Smooth muscle cell (in vitro differentiated cells): ENCODE measurements at regions not wholly inside any gene's neighbourhood (a gene's known extent, or its start where the extent isn't known, plus 50 kb on each side); places are given as distances from the start of the nearest gene placed in this dataset.
"Not testable (repeated sequence)": the region's sequence is repeated elsewhere in the genome, so short reads cannot be mapped to it uniquely, and the experiment has no call there.

Experiments used
- DNase-seq: peaks from one replicate; lab custom pipeline; 2025; ENCODE audit not compliant: unreplicated experiment; lab: John Stamatoyannopoulos, UW
- H2AFZ ChIP-seq: fragments of 200-600 bp; sonication (generic); 2 replicates; pipeline ENCODE4 v1.6.0; 2016; ENCODE audit warnings: antibody characterized with exemption, low read depth, mild to moderate bottlenecking
- H3F3A ChIP-seq: fragments of 200-600 bp; sonication (generic); 2 replicates; pipeline ENCODE4 v1.6.0; 2017; ENCODE audit warnings: antibody characterized with exemption, low read depth
- H3K27ac ChIP-seq: fragments of 200-600 bp; sonication (generic); 2 replicates; pipeline ENCODE4 v1.5.1; 2016; ENCODE audit warnings: low read depth, mild to moderate bottlenecking
- H3K27me3 ChIP-seq: fragments of 200-600 bp; sonication (generic); 2 replicates; pipeline ENCODE4 v1.6.1; 2016; ENCODE audit warnings: low read depth, mild to moderate bottlenecking
- H3K36me3 ChIP-seq: fragments of 200-600 bp; sonication (generic); 2 replicates; pipeline ENCODE4 v1.5.1; 2016; ENCODE audit warnings: low read depth
- H3K4me1 ChIP-seq: fragments of 200-600 bp; sonication (generic); 2 replicates; pipeline ENCODE4 v1.5.1; 2016; ENCODE audit warnings: low read depth
- H3K4me2 ChIP-seq: fragments of 200-600 bp; sonication (generic); 2 replicates; pipeline ENCODE4 v1.6.0; 2016; ENCODE audit warnings: mild to moderate bottlenecking
- H3K4me3 ChIP-seq: fragments of 200-600 bp; sonication (generic); 2 replicates; pipeline ENCODE4 v1.5.1; 2016; ENCODE audit warnings: mild to moderate bottlenecking
- H3K79me2 ChIP-seq: fragments of 200-600 bp; sonication (generic); 2 replicates; pipeline ENCODE4 v1.6.0; 2016; ENCODE audit warnings: low read depth, mild to moderate bottlenecking
- H3K9ac ChIP-seq: fragments of 200-600 bp; sonication (generic); 2 replicates; pipeline ENCODE4 v1.6.0; 2016; ENCODE audit warnings: low read depth
- H3K9me3 ChIP-seq: fragments of 200-600 bp; sonication (generic); replicated peaks from 2 replicates; pipeline ENCODE4 v1.5.1; 2016; ENCODE audit warnings: low read depth
- H4K20me1 ChIP-seq: fragments of 200-600 bp; sonication (generic); 2 replicates; pipeline ENCODE4 v1.6.0; 2016; ENCODE audit warnings: low read depth
- WGBS: methylation state at CpG from one replicate; pipeline ENCODE4 v1.1.7; 2016; ENCODE audit warnings: low lambda C conversion rate; 5-methylcytosine and 5-hydroxymethylcytosine counted together
- TF ChIP-seq, protein P1 (sequence below): fragments of 200-600 bp; sonication (generic); IDR thresholded peaks from 2 replicates; pipeline ENCODE4 v1.5.1; 2017; ENCODE audit warnings: borderline replicate concordance, mild to moderate bottlenecking, antibody characterized with exemption; ENCODE audit not compliant: insufficient read depth, poor library complexity, severe bottlenecking

- Histone ChIP-seq H3K27ac (no peak overlapping the region), H3K4me3 (no peak overlapping the region), H3F3A (no peaks in the 10 kb centered on the region), H3K4me1 (peaks cover 8% of the 10 kb centered on the region), H3K79me2 (no peaks in the 10 kb centered on the region), H3K27me3 (peaks cover 5% of the 10 kb centered on the region), H3K9ac (no peak overlapping the region), H2AFZ (no peak overlapping the region), H3K36me3 (no peaks in the 10 kb centered on the region), H4K20me1 (no peaks in the 10 kb centered on the region), H3K9me3 (no peaks in the 10 kb centered on the region), H3K4me2 (no peak overlapping the region)
- DNase-seq, result no peak
- 96% methylated on average over 2 of the region's 2 CpGs for WGBS
- TF ChIP-seq, protein P1, sequence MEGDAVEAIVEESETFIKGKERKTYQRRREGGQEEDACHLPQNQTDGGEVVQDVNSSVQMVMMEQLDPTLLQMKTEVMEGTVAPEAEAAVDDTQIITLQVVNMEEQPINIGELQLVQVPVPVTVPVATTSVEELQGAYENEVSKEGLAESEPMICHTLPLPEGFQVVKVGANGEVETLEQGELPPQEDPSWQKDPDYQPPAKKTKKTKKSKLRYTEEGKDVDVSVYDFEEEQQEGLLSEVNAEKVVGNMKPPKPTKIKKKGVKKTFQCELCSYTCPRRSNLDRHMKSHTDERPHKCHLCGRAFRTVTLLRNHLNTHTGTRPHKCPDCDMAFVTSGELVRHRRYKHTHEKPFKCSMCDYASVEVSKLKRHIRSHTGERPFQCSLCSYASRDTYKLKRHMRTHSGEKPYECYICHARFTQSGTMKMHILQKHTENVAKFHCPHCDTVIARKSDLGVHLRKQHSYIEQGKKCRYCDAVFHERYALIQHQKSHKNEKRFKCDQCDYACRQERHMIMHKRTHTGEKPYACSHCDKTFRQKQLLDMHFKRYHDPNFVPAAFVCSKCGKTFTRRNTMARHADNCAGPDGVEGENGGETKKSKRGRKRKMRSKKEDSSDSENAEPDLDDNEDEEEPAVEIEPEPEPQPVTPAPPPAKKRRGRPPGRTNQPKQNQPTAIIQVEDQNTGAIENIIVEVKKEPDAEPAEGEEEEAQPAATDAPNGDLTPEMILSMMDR, result no peak
Measured at GRCh38 chr1:229149435-229149834, 121.5 kb upstream of the RAB4A start.

GRCh38 chr1:229150518-229150917 lies 120.4 kb upstream of the RAB4A start:
- peaks cover 5% of the 10 kb centered on the region for H3K27me3 ChIP-seq

GRCh38 chr1:229151412-229151811 lies 119.5 kb upstream of the RAB4A start:
- H3K27ac ChIP-seq, H3K4me2 ChIP-seq, H3K27me3 ChIP-seq, H2AFZ ChIP-seq, H3F3A ChIP-seq, H3K4me1 ChIP-seq, H3K36me3 ChIP-seq, H3K9me3 ChIP-seq, H3K4me3 ChIP-seq, H4K20me1 ChIP-seq, DNase-seq, H3K79me2 ChIP-seq, H3K9ac ChIP-seq: not testable (repeated sequence)
- 92% methylated on average over 4 of the region's 4 CpGs for WGBS

More at GRCh38 chr1:229150518-229150917, 120.4 kb upstream of the RAB4A start:
- no peaks in the 10 kb centered on the region for H3K9me3 ChIP-seq
- H3K27ac ChIP-seq, result no peak overlapping the region
- H3K36me3 ChIP-seq, result no peaks in the 10 kb centered on the region
- no peaks in the 10 kb centered on the region for H4K20me1 ChIP-seq
- no peaks in the 10 kb centered on the region for H3F3A ChIP-seq
- no peak overlapping the region for H3K9ac ChIP-seq
- peaks cover 8% of the 10 kb centered on the region for H3K4me1 ChIP-seq
- 78% methylated on average over 7 of the region's 7 CpGs for WGBS
- no peak overlapping the region for H3K4me2 ChIP-seq
- no peak overlapping the region for H3K4me3 ChIP-seq
- TF ChIP-seq, protein P1, result no peak
- DNase-seq, result no peak
- no peak overlapping the region for H2AFZ ChIP-seq
- H3K79me2 ChIP-seq, result no peaks in the 10 kb centered on the region

- Histone ChIP-seq H3K4me1 (peaks cover 8% of the 10 kb centered on the region), H3K27ac (no peak overlapping the region), H3K27me3 (peaks cover 5% of the 10 kb centered on the region), H4K20me1 (no peaks in the 10 kb centered on the region), H3F3A (no peaks in the 10 kb centered on the region), H3K4me3 (no peak overlapping the region), H3K4me2 (no peak overlapping the region), H3K36me3 (no peaks in the 10 kb centered on the region), H2AFZ (no peak overlapping the region), H3K9ac (no peak overlapping the region), H3K9me3 (no peaks in the 10 kb centered on the region), H3K79me2 (no peaks in the 10 kb centered on the region)
- WGBS, result 98% methylated on average over 2 of the region's 2 CpGs
- TF ChIP-seq, protein P1, result no peak
- DNase-seq, result no peak
Measured at GRCh38 chr1:229152311-229152710, 118.6 kb upstream of the RAB4A start.
